Smooth muscle cell (in vitro differentiated cells): ENCODE measurements at regions not wholly inside any gene's neighbourhood (a gene's known extent, or its start where the extent isn't known, plus 50 kb on each side); places are given as distances from the start of the nearest gene placed in this dataset.
"Not testable (repeated sequence)": the region's sequence is repeated elsewhere in the genome, so short reads cannot be mapped to it uniquely, and the experiment has no call there.

Source experiments
- DNase-seq: peaks from one replicate; lab custom pipeline; 2025; ENCODE audit not compliant: unreplicated experiment; lab: John Stamatoyannopoulos, UW
- H2AFZ ChIP-seq: fragments of 200-600 bp; sonication (generic); 2 replicates; pipeline ENCODE4 v1.6.0; 2016; ENCODE audit warnings: antibody characterized with exemption, low read depth, mild to moderate bottlenecking
- H3F3A ChIP-seq: fragments of 200-600 bp; sonication (generic); 2 replicates; pipeline ENCODE4 v1.6.0; 2017; ENCODE audit warnings: antibody characterized with exemption, low read depth
- H3K27ac ChIP-seq: fragments of 200-600 bp; sonication (generic); 2 replicates; pipeline ENCODE4 v1.5.1; 2016; ENCODE audit warnings: low read depth, mild to moderate bottlenecking
- H3K27me3 ChIP-seq: fragments of 200-600 bp; sonication (generic); 2 replicates; pipeline ENCODE4 v1.6.1; 2016; ENCODE audit warnings: low read depth, mild to moderate bottlenecking
- H3K36me3 ChIP-seq: fragments of 200-600 bp; sonication (generic); 2 replicates; pipeline ENCODE4 v1.5.1; 2016; ENCODE audit warnings: low read depth
- H3K4me1 ChIP-seq: fragments of 200-600 bp; sonication (generic); 2 replicates; pipeline ENCODE4 v1.5.1; 2016; ENCODE audit warnings: low read depth
- H3K4me2 ChIP-seq: fragments of 200-600 bp; sonication (generic); 2 replicates; pipeline ENCODE4 v1.6.0; 2016; ENCODE audit warnings: mild to moderate bottlenecking
- H3K4me3 ChIP-seq: fragments of 200-600 bp; sonication (generic); 2 replicates; pipeline ENCODE4 v1.5.1; 2016; ENCODE audit warnings: mild to moderate bottlenecking
- H3K79me2 ChIP-seq: fragments of 200-600 bp; sonication (generic); 2 replicates; pipeline ENCODE4 v1.6.0; 2016; ENCODE audit warnings: low read depth, mild to moderate bottlenecking
- H3K9ac ChIP-seq: fragments of 200-600 bp; sonication (generic); 2 replicates; pipeline ENCODE4 v1.6.0; 2016; ENCODE audit warnings: low read depth
- H3K9me3 ChIP-seq: fragments of 200-600 bp; sonication (generic); replicated peaks from 2 replicates; pipeline ENCODE4 v1.5.1; 2016; ENCODE audit warnings: low read depth
- H4K20me1 ChIP-seq: fragments of 200-600 bp; sonication (generic); 2 replicates; pipeline ENCODE4 v1.6.0; 2016; ENCODE audit warnings: low read depth
- WGBS: methylation state at CpG from one replicate; pipeline ENCODE4 v1.1.7; 2016; ENCODE audit warnings: low lambda C conversion rate; 5-methylcytosine and 5-hydroxymethylcytosine counted together
- TF ChIP-seq, protein P1 (sequence below): fragments of 200-600 bp; sonication (generic); IDR thresholded peaks from 2 replicates; pipeline ENCODE4 v1.5.1; 2017; ENCODE audit warnings: borderline replicate concordance, mild to moderate bottlenecking, antibody characterized with exemption; ENCODE audit not compliant: insufficient read depth, poor library complexity, severe bottlenecking

DNA sequence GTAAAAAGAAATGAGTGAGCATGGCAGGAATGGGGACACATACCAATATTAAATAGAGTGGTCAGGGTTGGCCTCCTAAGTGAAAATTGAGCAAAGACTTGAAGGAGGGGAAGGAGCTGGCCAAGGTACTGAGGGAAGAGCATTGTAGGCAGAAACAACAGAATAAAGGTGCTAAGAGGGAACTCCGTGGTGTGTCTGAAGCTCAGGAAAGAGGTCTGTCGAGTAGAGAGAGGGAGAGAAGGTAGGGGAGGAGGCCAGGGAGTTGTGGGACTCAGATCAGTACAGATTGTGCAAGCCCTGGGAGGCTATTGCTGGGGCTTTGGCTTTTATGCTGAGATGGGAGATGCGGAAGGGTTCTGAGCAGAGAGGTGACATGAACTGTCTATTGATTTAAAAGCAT is 664.7 kb downstream of the SPATA31A6 start:
- not testable (repeated sequence) for H2AFZ ChIP-seq, DNase-seq, H3K9me3 ChIP-seq, H3K4me1 ChIP-seq, H3K4me3 ChIP-seq, H3K79me2 ChIP-seq, H3K27ac ChIP-seq, H4K20me1 ChIP-seq, H3F3A ChIP-seq, H3K4me2 ChIP-seq, H3K9ac ChIP-seq, H3K36me3 ChIP-seq, H3K27me3 ChIP-seq
- WGBS: no CpG with 5 or more reads among the region's 3 CpGs

DNA sequence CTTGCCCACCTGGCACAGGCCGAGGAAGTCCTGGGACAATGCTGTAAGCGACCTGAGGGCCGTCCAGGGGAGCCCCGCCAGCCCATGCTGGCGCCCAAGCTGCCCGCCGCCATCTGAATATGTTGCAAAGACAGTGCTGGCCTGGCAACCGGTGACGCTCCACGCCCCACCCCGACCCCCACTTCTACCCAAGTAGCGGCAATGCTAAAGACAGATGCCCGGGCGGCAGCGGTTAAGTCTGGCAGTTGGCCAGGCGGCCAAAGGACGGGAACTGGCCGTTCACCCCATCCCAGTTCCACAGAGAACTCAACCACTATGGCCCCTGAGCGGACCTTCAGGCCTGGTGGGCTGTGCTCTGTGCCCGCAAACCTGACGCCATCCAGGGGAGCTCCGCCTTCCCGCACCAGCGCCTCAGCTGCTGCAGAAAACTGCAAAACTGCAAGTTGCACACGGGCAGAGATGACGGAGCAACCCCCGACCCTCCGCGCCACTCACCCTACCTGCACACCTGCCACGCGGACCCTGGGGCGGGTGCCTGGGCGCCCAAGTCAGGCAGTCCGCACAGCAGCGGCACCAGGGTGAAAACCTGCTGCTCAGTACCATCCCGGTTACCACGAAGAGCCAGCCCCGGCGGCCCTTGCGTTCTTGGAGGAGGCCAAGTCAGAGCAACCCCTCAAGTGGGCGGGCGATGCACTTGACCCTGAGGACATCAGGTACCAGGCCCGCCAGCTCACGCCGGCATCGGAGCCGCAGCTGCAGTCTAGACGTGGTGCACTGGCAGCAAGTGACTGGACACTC is 667.6 kb downstream of the SPATA31A6 start:
- not testable (repeated sequence) for H3K4me1 ChIP-seq, H3K4me2 ChIP-seq, DNase-seq, H4K20me1 ChIP-seq, H2AFZ ChIP-seq, H3K27ac ChIP-seq, H3K4me3 ChIP-seq, H3K9me3 ChIP-seq, H3K36me3 ChIP-seq, H3K27me3 ChIP-seq, H3F3A ChIP-seq, H3K9ac ChIP-seq, H3K79me2 ChIP-seq
- 90% methylated on average over 48 of the region's 48 CpGs for WGBS

DNA sequence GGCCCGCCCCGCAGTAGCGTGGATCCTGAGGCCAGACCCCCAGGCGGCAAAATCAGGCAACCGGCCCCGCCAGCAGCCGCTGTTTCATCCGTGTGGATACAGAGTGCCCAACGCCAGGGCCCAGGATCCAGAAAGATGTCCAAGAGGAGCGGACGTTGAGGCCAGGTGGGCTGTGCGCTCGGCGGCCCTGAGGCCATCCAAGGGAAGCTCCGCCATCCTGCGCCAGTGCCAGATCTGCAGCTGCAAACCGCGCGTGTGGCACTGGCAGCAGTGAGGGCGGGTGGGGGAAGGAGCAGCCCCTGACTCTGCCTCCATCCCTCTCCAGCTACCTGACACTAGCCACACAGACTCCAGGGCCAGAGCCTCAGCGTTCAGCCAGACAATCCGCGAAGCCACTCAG is 668.2 kb downstream of the SPATA31A6 start:
- H2AFZ ChIP-seq, H3F3A ChIP-seq, H3K79me2 ChIP-seq, H3K4me1 ChIP-seq, H3K9ac ChIP-seq, H3K27ac ChIP-seq, H4K20me1 ChIP-seq, H3K27me3 ChIP-seq, H3K9me3 ChIP-seq, DNase-seq, H3K36me3 ChIP-seq: not testable (repeated sequence)
- Histone ChIP-seq H3K4me3 (peak overlapping the region; percentile 45), H3K4me2 (peak overlapping the region; percentile 82)
- 77% methylated on average over 21 of the region's 23 CpGs for WGBS

DNA sequence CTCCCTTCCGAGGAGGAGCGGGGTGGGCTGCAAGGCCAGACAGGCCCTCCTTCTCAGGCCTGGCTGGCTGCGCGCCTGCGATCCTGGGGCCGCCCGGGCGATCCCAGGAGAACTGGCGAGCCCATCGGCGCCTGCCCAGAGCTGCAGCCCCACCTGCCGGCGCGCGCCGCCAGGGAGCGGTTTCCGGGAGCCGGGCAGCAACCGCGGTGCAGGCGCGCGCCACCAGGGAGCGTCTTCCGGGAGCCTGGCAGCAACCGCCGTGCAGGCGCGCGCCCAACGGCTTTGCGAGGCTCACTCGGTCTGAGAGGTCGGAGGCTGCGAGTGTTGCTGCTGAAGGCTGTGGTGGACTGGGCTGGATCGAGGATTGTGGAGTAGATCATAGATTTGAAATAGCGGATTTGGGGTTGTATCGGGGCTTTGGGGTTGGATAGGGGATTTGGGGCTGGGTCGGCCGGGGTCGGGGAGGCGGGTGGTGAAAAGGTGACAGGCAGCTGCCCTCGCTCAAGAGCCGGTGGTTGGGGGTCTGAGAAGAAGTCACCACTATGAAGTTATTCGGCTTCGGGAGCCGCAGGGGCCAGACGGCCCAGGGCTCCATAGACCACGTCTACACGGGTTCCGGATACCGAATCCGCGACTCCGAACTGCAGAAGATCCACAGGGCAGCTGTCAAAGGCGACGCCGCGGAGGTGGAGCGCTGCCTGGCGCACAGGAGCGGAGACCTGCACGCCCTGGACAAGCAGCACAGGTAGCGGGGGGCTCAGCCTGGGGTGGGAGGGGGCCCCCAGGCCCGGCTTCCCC is 668.9 kb downstream of the SPATA31A6 start:
- H3K4me3 ChIP-seq: peak overlapping the region; percentile 45
- not testable (repeated sequence) for H3K27ac ChIP-seq, H3K9ac ChIP-seq, H3K36me3 ChIP-seq, H3F3A ChIP-seq, H3K79me2 ChIP-seq, H4K20me1 ChIP-seq, H3K27me3 ChIP-seq, H3K9me3 ChIP-seq, DNase-seq, H3K4me1 ChIP-seq
- 19% methylated on average over 55 of the region's 66 CpGs for WGBS
- H2AFZ ChIP-seq: peak overlapping the region; percentile 58
- H3K4me2 ChIP-seq: peak overlapping the region; percentile 82
- TF ChIP-seq, protein P1, sequence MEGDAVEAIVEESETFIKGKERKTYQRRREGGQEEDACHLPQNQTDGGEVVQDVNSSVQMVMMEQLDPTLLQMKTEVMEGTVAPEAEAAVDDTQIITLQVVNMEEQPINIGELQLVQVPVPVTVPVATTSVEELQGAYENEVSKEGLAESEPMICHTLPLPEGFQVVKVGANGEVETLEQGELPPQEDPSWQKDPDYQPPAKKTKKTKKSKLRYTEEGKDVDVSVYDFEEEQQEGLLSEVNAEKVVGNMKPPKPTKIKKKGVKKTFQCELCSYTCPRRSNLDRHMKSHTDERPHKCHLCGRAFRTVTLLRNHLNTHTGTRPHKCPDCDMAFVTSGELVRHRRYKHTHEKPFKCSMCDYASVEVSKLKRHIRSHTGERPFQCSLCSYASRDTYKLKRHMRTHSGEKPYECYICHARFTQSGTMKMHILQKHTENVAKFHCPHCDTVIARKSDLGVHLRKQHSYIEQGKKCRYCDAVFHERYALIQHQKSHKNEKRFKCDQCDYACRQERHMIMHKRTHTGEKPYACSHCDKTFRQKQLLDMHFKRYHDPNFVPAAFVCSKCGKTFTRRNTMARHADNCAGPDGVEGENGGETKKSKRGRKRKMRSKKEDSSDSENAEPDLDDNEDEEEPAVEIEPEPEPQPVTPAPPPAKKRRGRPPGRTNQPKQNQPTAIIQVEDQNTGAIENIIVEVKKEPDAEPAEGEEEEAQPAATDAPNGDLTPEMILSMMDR: peak; percentile 30

DNA sequence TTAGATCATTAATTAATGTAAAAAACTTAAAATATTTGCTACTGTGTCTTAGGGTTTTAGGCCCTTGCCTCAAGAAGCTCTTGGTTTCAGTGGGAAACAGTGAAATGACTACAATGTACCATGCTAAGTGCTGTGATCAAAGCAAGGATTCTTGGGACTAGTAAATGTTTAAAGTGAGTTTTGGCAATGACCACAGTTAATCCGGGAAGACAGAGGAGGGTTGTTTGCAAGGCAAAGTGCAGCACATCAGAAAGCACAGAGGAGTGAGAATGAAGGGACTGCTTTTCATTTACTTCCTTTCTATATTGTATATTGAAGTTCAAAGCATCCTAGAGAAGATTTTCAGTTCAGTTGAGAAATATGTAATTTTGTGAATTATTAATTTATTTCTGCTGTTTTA is 676.7 kb downstream of the SPATA31A6 start:
- H3K27me3 ChIP-seq, H3K27ac ChIP-seq, H3K9me3 ChIP-seq, H3K4me3 ChIP-seq, H3K4me2 ChIP-seq, DNase-seq, H4K20me1 ChIP-seq, H3K4me1 ChIP-seq, H3K79me2 ChIP-seq, H3K36me3 ChIP-seq, H2AFZ ChIP-seq, H3F3A ChIP-seq, H3K9ac ChIP-seq: not testable (repeated sequence)
- 67% methylated on average over 1 of the region's 1 CpG for WGBS

DNA sequence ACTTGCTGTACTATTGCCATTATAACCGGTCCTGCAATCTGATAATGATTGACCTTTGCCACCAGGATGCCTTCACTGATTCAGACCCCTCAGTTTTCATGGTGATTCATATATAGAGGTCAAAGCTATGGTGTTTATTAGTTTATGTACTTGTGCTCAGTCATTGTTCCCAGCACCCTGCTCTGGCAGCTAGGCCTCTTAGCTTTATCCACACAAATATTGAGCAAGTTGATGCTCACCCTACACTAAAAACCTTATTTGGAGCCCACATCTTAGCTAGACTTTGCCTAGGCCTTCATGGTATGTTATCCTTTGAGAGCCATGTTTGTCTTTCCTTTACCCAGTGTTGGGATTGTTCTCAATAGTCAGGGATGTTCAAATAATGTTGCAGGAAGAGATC is 679.0 kb downstream of the SPATA31A6 start:
- not testable (repeated sequence) for H3F3A ChIP-seq, H3K4me3 ChIP-seq, H3K4me2 ChIP-seq, DNase-seq, H3K9me3 ChIP-seq, H3K9ac ChIP-seq, H3K4me1 ChIP-seq, H3K27ac ChIP-seq, H3K27me3 ChIP-seq, H4K20me1 ChIP-seq, H3K79me2 ChIP-seq, H2AFZ ChIP-seq, H3K36me3 ChIP-seq
- WGBS: 81% methylated on average over 1 of the region's 1 CpG
